SK-N-SH (cell line): ENCODE measurements at regions not wholly inside any gene's neighbourhood (a gene's known extent, or its start where the extent isn't known, plus 50 kb on each side); places are given as distances from the start of the nearest gene placed in this dataset.
"Not testable (repeated sequence)": the region's sequence is repeated elsewhere in the genome, so short reads cannot be mapped to it uniquely, and the experiment has no call there.

ENCODE experiments used
- CTCF ChIA-PET: fragments of 300-600, 350-600 bp; formaldehyde crosslinking; extraction: SDS; loops from one replicate; lab custom pipeline; 2021; lab: Yijun Ruan, JAX
- POLR2A ChIA-PET: fragments of 350-600 bp; sonication (Branson Sonifier 250); formaldehyde crosslinking; extraction: SDS; loops from one replicate; lab custom pipeline; 2020; ENCODE audit warnings: antibody characterized with exemption, inconsistent platforms; lab: Yijun Ruan, JAX
- DNase-seq: peaks from one replicate; pipeline ENCODE4 v3.0.0; 2012
- H2AFZ ChIP-seq: fragments of 200-600 bp; sonication (generic); 2 replicates; pipeline ENCODE4 v1.8.1; 2016; ENCODE audit warnings: antibody characterized with exemption, mild to moderate bottlenecking, low read depth
- H3F3A ChIP-seq: fragments of 200-600 bp; sonication (generic); replicated peaks from 2 replicates; pipeline ENCODE3; 2016; ENCODE audit warnings: antibody characterized with exemption, mild to moderate bottlenecking; ENCODE audit not compliant: insufficient read depth
- H3K27ac ChIP-seq, 2 experiments: fragments of 200-500 bp in 1 of 2; fragments of 200-600 bp in 1 of 2; sonication (Bioruptor generic) in 1 of 2; sonication (generic), shearing (Covaris generic) in 1 of 2; 2 replicates each; pipeline versions ENCODE4 v1.5.1 to v1.6.1; 2014 to 2016; ENCODE audit warnings: low read depth in 2 of 2, inconsistent platforms in 1 of 2, low read length in 1 of 2, mild to moderate bottlenecking in 1 of 2, mixed read lengths in 1 of 2
- H3K27me3 ChIP-seq: fragments of 200-600 bp; sonication (generic), shearing (Covaris generic); 2 replicates; pipeline ENCODE4 v1.6.1; 2016; ENCODE audit warnings: mixed run types; ENCODE audit not compliant: insufficient read depth
- H3K36me3 ChIP-seq, 2 experiments: fragments of 200-500 bp in 1 of 2; fragments of 200-600 bp in 1 of 2; sonication (Bioruptor generic) in 1 of 2; sonication (generic) in 1 of 2; replicated peaks in 1 of 2; 2 replicates each; pipeline versions ENCODE3 to v1.5.1; 2014 to 2016; ENCODE audit warnings: low read length in 1 of 2, mild to moderate bottlenecking in 1 of 2; ENCODE audit not compliant: insufficient read depth in 2 of 2, control insufficient read depth in 1 of 2
- H3K4me1 ChIP-seq, 2 experiments: fragments of 200-500 bp in 1 of 2; fragments of 200-600 bp in 1 of 2; sonication (Bioruptor generic) in 1 of 2; sonication (generic), shearing (Covaris generic) in 1 of 2; 2 replicates each; pipeline versions ENCODE4 v1.5.1 to v1.6.1; 2014 to 2016; ENCODE audit warnings: low read depth in 1 of 2, low read length in 1 of 2, mixed run types in 1 of 2; ENCODE audit not compliant: insufficient read depth in 2 of 2, control insufficient read depth in 1 of 2
- H3K4me2 ChIP-seq: fragments of 200-600 bp; sonication (generic), shearing (Covaris generic); 2 replicates; pipeline ENCODE4 v1.6.1; 2017; ENCODE audit warnings: mixed run types
- H3K4me3 ChIP-seq, 2 experiments: fragments of 200-500 bp in 1 of 2; fragments of 200-600 bp in 1 of 2; sonication (Bioruptor generic) in 1 of 2; sonication (generic), shearing (Covaris generic) in 1 of 2; 2 replicates each; pipeline versions ENCODE4 v1.5.1 to v1.8.1; 2014 to 2016; ENCODE audit warnings: low read depth in 2 of 2, inconsistent platforms in 1 of 2, low read length in 1 of 2, mild to moderate bottlenecking in 1 of 2, mixed read lengths in 1 of 2, moderate library complexity in 1 of 2
- H3K79me2 ChIP-seq: fragments of 200-600 bp; sonication (generic); 2 replicates; pipeline ENCODE4 v1.8.1; 2017; ENCODE audit warnings: mild to moderate bottlenecking; ENCODE audit not compliant: insufficient read depth
- H3K9ac ChIP-seq: fragments of 200-600 bp; sonication (generic); 2 replicates; pipeline ENCODE4 v1.6.1; 2017; ENCODE audit warnings: mixed run types
- H3K9me2 ChIP-seq: fragments of 200-600 bp; sonication (generic); 2 replicates; pipeline ENCODE4 v1.6.1; 2017; ENCODE audit warnings: mixed run types
- H3K9me3 ChIP-seq: fragments of 200-600 bp; sonication (generic); 2 replicates; pipeline ENCODE4 v1.6.1; 2017; ENCODE audit warnings: mixed run types, mild to moderate bottlenecking, moderate library complexity
- H4K20me1 ChIP-seq: fragments of 200-600 bp; sonication (generic); 2 replicates; pipeline ENCODE4 v1.6.1; 2017; ENCODE audit warnings: mild to moderate bottlenecking, mixed run types; ENCODE audit not compliant: insufficient read depth
- CHD2 ChIP-seq: fragments of 150-350 bp; IDR thresholded peaks from 2 replicates; pipeline ENCODE4 v1.6.1; 2018; ENCODE audit warnings: low read length; ENCODE audit not compliant: partially characterized antibody
- FOXJ3 ChIP-seq: sonication (generic); formaldehyde crosslinking; IDR thresholded peaks from 2 replicates; pipeline ENCODE4 v1.5.1; 2020; ENCODE audit warnings: mild to moderate bottlenecking, missing genetic modification reagents
- MAX ChIP-seq: IDR thresholded peaks from 2 replicates; pipeline ENCODE4 v1.4.0; 2012; ENCODE audit warnings: low read depth
- NRF1 ChIP-seq: IDR thresholded peaks from 2 replicates; pipeline ENCODE4 v1.6.1; 2012; ENCODE audit warnings: low read depth, mild to moderate bottlenecking, low read length
- PBX3 ChIP-seq: IDR thresholded peaks from 2 replicates; pipeline ENCODE4; 2012
- RXRA ChIP-seq: IDR thresholded peaks from 2 replicates; pipeline ENCODE4 v1.4.0; 2012; ENCODE audit warnings: low read depth, mild to moderate bottlenecking, borderline replicate concordance
- SIN3A ChIP-seq: IDR thresholded peaks from 2 replicates; pipeline ENCODE4 v1.6.1; 2012; ENCODE audit warnings: low read depth, mild to moderate bottlenecking, low read length, moderate library complexity, borderline replicate concordance
- TCF12 ChIP-seq: IDR thresholded peaks from 2 replicates; pipeline ENCODE4 v1.4.0; 2012
- TEAD4 ChIP-seq: IDR thresholded peaks from 2 replicates; pipeline ENCODE4 v1.4.0; 2012; ENCODE audit warnings: mild to moderate bottlenecking, borderline replicate concordance; ENCODE audit not compliant: insufficient read depth
- USF1 ChIP-seq: IDR thresholded peaks from 2 replicates; pipeline ENCODE4 v1.4.0; 2012; ENCODE audit warnings: low read depth, borderline replicate concordance
- YY1 ChIP-seq: IDR thresholded peaks from 2 replicates; pipeline ENCODE4 v1.4.0; 2012; ENCODE audit warnings: low read depth, mild to moderate bottlenecking
- WGBS: methylation state at CpG from one replicate; pipeline ENCODE4 v1.1.6; 2017; ENCODE audit warnings: low lambda C conversion rate; 5-methylcytosine and 5-hydroxymethylcytosine counted together

- H3K4me2 ChIP-seq, result no peak overlapping the region
- H2AFZ ChIP-seq, result no peak overlapping the region
- no peaks in the 10 kb centered on the region for H4K20me1 ChIP-seq
- H3K27ac ChIP-seq, result no peak overlapping the region
- H3F3A ChIP-seq, result peaks cover 30% of the 10 kb centered on the region
- no peaks in the 10 kb centered on the region for H3K9me2 ChIP-seq
- WGBS, result 91% methylated on average over 14 of the region's 14 CpGs
- H3K4me3 ChIP-seq, result no peak overlapping the region
- CTCF ChIA-PET, result interaction anchor here (1.2 kb wide), 1 partner anchor 127 kb away, joined by 4 read pairs; no protein-coding TSS in a partner anchor
- DNase-seq, result no peak
- H3K36me3 ChIP-seq, result no peaks in the 10 kb centered on the region
- no peaks in the 10 kb centered on the region for H3K79me2 ChIP-seq
- peaks cover 17 to 24% of the 10 kb centered on the region in 2 experiments; a peak in 3 of 4 replicates for H3K4me1 ChIP-seq
- H3K9ac ChIP-seq, result no peak overlapping the region
- TF ChIP-seq YY1, result no peak
- TF ChIP-seq SIN3A, result no peak
- TF ChIP-seq FOXJ3 (CRISPR knock-in tag), result no peak
- no peak for TF ChIP-seq USF1
- no peak for TF ChIP-seq NRF1
- TF ChIP-seq CHD2, result no peak
- TF ChIP-seq RXRA, result no peak
- TF ChIP-seq, all 33 proteins: peak for 0
- Histone ChIP-seq H3K9me3 (no peaks in the 10 kb centered on the region), H3K27me3 (no peaks in the 10 kb centered on the region)
- POLR2A ChIA-PET, result no interaction called here
These were observed 71.8 kb upstream of the ZNF469 start for GRCh38 chr16:88310796-88311605.

- POLR2A ChIA-PET, result not testable (repeated sequence)
These were observed 70.9 kb upstream of the ZNF469 start for GRCh38 chr16:88311860-88312259.

GRCh38 chr16:88312732-88313131, 70.0 kb upstream of the ZNF469 start:
- TF ChIP-seq TCF12 (no peak), TEAD4 (no peak), PBX3 (no peak), MAX (no peak)
- DNase-seq, result no peak
- WGBS, result 89% methylated on average over 10 of the region's 10 CpGs
- H3K4me3 ChIP-seq, result no peak overlapping the region
- no peaks in the 10 kb centered on the region for H3K27me3 ChIP-seq
- CTCF ChIA-PET, result no interaction called here
- POLR2A ChIA-PET, result no interaction called here
- H3K4me1 ChIP-seq, result peaks cover 12 to 28% of the 10 kb centered on the region in 2 experiments; a peak in 3 of 4 replicates
- no peak overlapping the region for H3K9ac ChIP-seq
- no peaks in the 10 kb centered on the region for H4K20me1 ChIP-seq
- H3F3A ChIP-seq, result peaks cover 13% of the 10 kb centered on the region
- no peak overlapping the region for H2AFZ ChIP-seq
- H3K36me3 ChIP-seq, result no peaks in the 10 kb centered on the region
- no peak overlapping the region for H3K27ac ChIP-seq
- H3K9me2 ChIP-seq, result no peaks in the 10 kb centered on the region
- no peaks in the 10 kb centered on the region for H3K79me2 ChIP-seq
- H3K9me3 ChIP-seq, result no peaks in the 10 kb centered on the region
- no peak overlapping the region for H3K4me2 ChIP-seq

More at GRCh38 chr16:88311860-88312259, 70.9 kb upstream of the ZNF469 start:
- H3K79me2 ChIP-seq, H3K27ac ChIP-seq, H4K20me1 ChIP-seq, H3K4me3 ChIP-seq, H3K4me2 ChIP-seq, H3K36me3 ChIP-seq, H2AFZ ChIP-seq, H3K27me3 ChIP-seq, H3K9me3 ChIP-seq, H3K9ac ChIP-seq, DNase-seq, CTCF ChIA-PET, H3K9me2 ChIP-seq: not testable (repeated sequence)
- Histone ChIP-seq H3K4me1 (peaks cover 12 to 20% of the 10 kb centered on the region in 2 experiments; a peak in 3 of 4 replicates), H3F3A (peaks cover 22% of the 10 kb centered on the region)
